Left lung (tissue), 4 donors: ENCODE measurements at regions not wholly inside any gene's neighbourhood (a gene's known extent, or its start where the extent isn't known, plus 50 kb on each side); places are given as distances from the start of the nearest gene placed in this dataset.
"Not testable (repeated sequence)": the region's sequence is repeated elsewhere in the genome, so short reads cannot be mapped to it uniquely, and the experiment has no call there.

Source experiments
- ATAC-seq: fragments of 200-7000 bp; cut with Tn5 transposase; one replicate; pipeline ENCODE4 v1.9.1; 2020; ENCODE audit warnings: moderate library complexity
- DNase-seq, 4 donors: peaks; one replicate each; pipeline ENCODE4 v3.0.0-alpha.2; 2013 to 2020
- H3K27ac ChIP-seq, 2 donors: fragments of 200-600 bp; sonication (generic) in 1 of 2; one replicate each; pipeline versions ENCODE4 v1.5.0 to v1.8.0; 2020 to 2021
- H3K27me3 ChIP-seq, 2 donors: fragments of 200-600 bp; sonication (generic) in 1 of 2; one replicate each; pipeline versions ENCODE4 v1.5.0 to v1.8.0; 2020 to 2021
- H3K36me3 ChIP-seq, 2 donors: fragments of 200-600 bp; sonication (generic) in 1 of 2; one replicate each; pipeline versions ENCODE4 v1.5.0 to v1.8.0; 2020 to 2021
- H3K4me1 ChIP-seq, 2 donors: fragments of 200-600 bp; one replicate each; pipeline ENCODE4 v1.8.0; 2021
- H3K4me3 ChIP-seq, 2 donors: fragments of 200-600 bp; sonication (generic) in 1 of 2; one replicate each; pipeline versions ENCODE4 v1.5.0 to v1.8.0; 2020 to 2021; ENCODE audit warnings: mild to moderate bottlenecking in 1 of 2
- H3K9me3 ChIP-seq, 2 donors: fragments of 200-600 bp; sonication (generic) in 1 of 2; one replicate each; pipeline versions ENCODE4 v1.5.0 to v1.8.0; 2020 to 2021
- CTCF ChIP-seq, 2 donors: fragments of 200-600 bp; sonication (generic) in 1 of 2; IDR thresholded peaks; one replicate each; pipeline versions ENCODE4 v1.5.0 to v1.8.0; 2021; ENCODE audit warnings: antibody characterized with exemption in 2 of 2
- intact Hi-C, 2 donors: fragments of 100-400 bp; cut with DNase I; formaldehyde crosslinking; loops; one replicate each; pipeline versions ENCODE4 v1.11.2 to v1.14.2; 2022
- donor health status: DM: no; HTN: yes; CAD: no.
- donor health status: DM: no; HTN: no; CAD: no.

GRCh38 chr1:242890192-242890741 is 364.8 kb downstream of the CEP170 start:
- Histone ChIP-seq H3K27ac (no peak overlapping the region), H3K27me3 (peaks cover 0 to 13% of the 10 kb centered on the region in 2 donors), H3K9me3 (no peaks in the 10 kb centered on the region), H3K4me1 (no peaks in the 10 kb centered on the region), H3K36me3 (no peaks in the 10 kb centered on the region), H3K4me3 (no peak overlapping the region)
- peak; percentile 76 for ATAC-seq
- no peak for TF ChIP-seq CTCF (IDR thresholded peaks at IDR 0.05)
- intact Hi-C loops = no loop called here
- peak in 3 of 4 donors; percentile 1 to 64 (median 3) for DNase-seq

GRCh38 chr1:242886137-242886536 is 361.6 kb upstream of the PLD5 start:
- H3K36me3 ChIP-seq = no peaks in the 10 kb centered on the region
- H3K4me3 ChIP-seq = no peak overlapping the region
- no peaks in the 10 kb centered on the region for H3K4me1 ChIP-seq
- peaks cover 0 to 13% of the 10 kb centered on the region in 2 donors for H3K27me3 ChIP-seq
- H3K9me3 ChIP-seq = no peaks in the 10 kb centered on the region
- DNase-seq (no peak), ATAC-seq (peak; percentile 57)
- TF ChIP-seq CTCF (IDR thresholded peaks at IDR 0.05) = no peak
- no peak overlapping the region for H3K27ac ChIP-seq
- intact Hi-C loops = no loop called here

- H3K4me1 ChIP-seq, H3K27ac ChIP-seq, intact Hi-C loops, H3K36me3 ChIP-seq, H3K4me3 ChIP-seq, DNase-seq, H3K9me3 ChIP-seq, ATAC-seq, H3K27me3 ChIP-seq: not testable (repeated sequence)
Observed at GRCh38 chr1:242880022-242880421, 355.5 kb upstream of the PLD5 start.

GRCh38 chr1:242877743-242878142 is 353.2 kb upstream of the PLD5 start:
- ATAC-seq (no peak), DNase-seq (no peak)
- Histone ChIP-seq H3K27me3 (no peaks in the 10 kb centered on the region), H3K4me3 (no peak overlapping the region), H3K9me3 (no peaks in the 10 kb centered on the region), H3K36me3 (no peaks in the 10 kb centered on the region), H3K27ac (no peak overlapping the region), H3K4me1 (no peaks in the 10 kb centered on the region)
- intact Hi-C loops = no loop called here
- no peak for TF ChIP-seq CTCF (IDR thresholded peaks at IDR 0.05)

- Histone ChIP-seq H3K36me3 (no peaks in the 10 kb centered on the region), H3K4me1 (no peaks in the 10 kb centered on the region), H3K9me3 (no peaks in the 10 kb centered on the region), H3K4me3 (no peak overlapping the region), H3K27me3 (no peaks in the 10 kb centered on the region), H3K27ac (no peak overlapping the region)
- intact Hi-C loops = no loop called here
- no peak for DNase-seq
- no peak for TF ChIP-seq CTCF (IDR thresholded peaks at IDR 0.05)
- no peak for ATAC-seq
Observed at GRCh38 chr1:242877229-242877628, 352.7 kb upstream of the PLD5 start.

- Histone ChIP-seq H3K4me3 (no peak overlapping the region), H3K27me3 (no peaks in the 10 kb centered on the region), H3K27ac (no peak overlapping the region), H3K4me1 (no peaks in the 10 kb centered on the region), H3K36me3 (no peaks in the 10 kb centered on the region), H3K9me3 (no peaks in the 10 kb centered on the region)
- no peak for TF ChIP-seq CTCF (IDR thresholded peaks at IDR 0.05)
- intact Hi-C loops = no loop called here
- ATAC-seq = no peak
- no peak for DNase-seq
Observed at GRCh38 chr1:242876030-242876429, 351.5 kb upstream of the PLD5 start.
